H1 (cell line): ENCODE measurements at regions not wholly inside any gene's neighbourhood (a gene's known extent, or its start where the extent isn't known, plus 50 kb on each side); places are given as distances from the start of the nearest gene placed in this dataset.

Source experiments
- CTCF ChIA-PET: fragments of 300-600 bp; sonication (Branson Sonifier 250); formaldehyde crosslinking; loops from one replicate; lab custom pipeline; 2021; ENCODE audit not compliant: partially characterized antibody; lab: Charles Lee
- POLR2A ChIA-PET: fragments of 300-600 bp; sonication (Branson Sonifier 250); formaldehyde crosslinking; loops from one replicate; lab custom pipeline; 2021; ENCODE audit warnings: inconsistent platforms; ENCODE audit not compliant: partially characterized antibody; lab: Charles Lee
- DNase-seq, 2 experiments: peaks; one replicate each; pipeline versions ENCODE4 v3.0.0 to v3.0.0-alpha.2; 2010 to 2022; ENCODE audit warnings: low spot score in 2 of 2, low read depth in 1 of 2, mixed read lengths in 1 of 2
- FAIRE-seq: peaks from 2 replicates; lab custom pipeline; 2011; peaks lifted over from hg19 to GRCh38; lab: Jason Lieb, UNC
- H2AFZ ChIP-seq: 2 replicates; pipeline ENCODE4 v1.8.1; 2012; ENCODE audit warnings: low read length, inconsistent platforms
- H2AK5ac ChIP-seq: 2 replicates; pipeline ENCODE4 v1.6.1; 2013; ENCODE audit warnings: low read depth, low read length
- H2BK120ac ChIP-seq: replicated peaks from 2 replicates; pipeline ENCODE3; 2013; ENCODE audit warnings: low read depth, low read length, inconsistent platforms
- H2BK12ac ChIP-seq: 2 replicates; pipeline ENCODE4 v1.6.1; 2013; ENCODE audit warnings: low read depth, low read length
- H2BK15ac ChIP-seq: 2 replicates; pipeline ENCODE4 v1.6.1; 2013; ENCODE audit warnings: low read length
- H2BK20ac ChIP-seq: 2 replicates; pipeline ENCODE4 v1.6.1; 2013; ENCODE audit warnings: low read length
- H2BK5ac ChIP-seq: 2 replicates; pipeline ENCODE4 v1.6.1; 2013; ENCODE audit warnings: low read depth, low read length
- H3K14ac ChIP-seq: 2 replicates; pipeline ENCODE4 v1.6.1; 2013; ENCODE audit warnings: inconsistent platforms; ENCODE audit not compliant: insufficient read length
- H3K18ac ChIP-seq: 2 replicates; pipeline ENCODE4 v1.6.1; 2013; ENCODE audit warnings: low read length; ENCODE audit errors: extremely low read depth
- H3K23ac ChIP-seq: 2 replicates; pipeline ENCODE4 v1.6.1; 2013; ENCODE audit warnings: inconsistent platforms; ENCODE audit not compliant: insufficient read length
- H3K23me2 ChIP-seq: 2 replicates; pipeline ENCODE4 v1.6.1; 2013; ENCODE audit warnings: low read depth, low read length
- H3K27ac ChIP-seq: 2 replicates; pipeline ENCODE4 v1.6.1; 2011; ENCODE audit warnings: low read depth, low read length, inconsistent platforms
- H3K27me3 ChIP-seq, 4 experiments: replicated peaks in 1 of 4; 1 replicate in 1 of 4; 2 replicates in 3 of 4; pipeline versions ENCODE4 v1.6.1 to v1.8.1; 2011 to 2013; ENCODE audit warnings: low read length in 3 of 4, mild to moderate bottlenecking in 3 of 4, inconsistent platforms in 2 of 4, mixed read lengths in 2 of 4, moderate library complexity in 1 of 4; ENCODE audit not compliant: control insufficient read depth in 3 of 4, insufficient read depth in 3 of 4; ENCODE audit errors: extremely low read depth in 1 of 4
- H3K36me3 ChIP-seq, 4 experiments: 2 replicates each; pipeline versions ENCODE4 v1.6.1 to v1.8.1; 2011 to 2013; ENCODE audit warnings: mild to moderate bottlenecking in 4 of 4, low read length in 3 of 4, moderate library complexity in 2 of 4, control low read depth in 1 of 4, inconsistent platforms in 1 of 4; ENCODE audit not compliant: insufficient read depth in 4 of 4, control insufficient read depth in 2 of 4
- H3K4ac ChIP-seq: replicated peaks from 2 replicates; pipeline ENCODE3; 2013; ENCODE audit warnings: low read length, low read depth, mixed read lengths, inconsistent platforms; ENCODE audit not compliant: insufficient read length
- H3K4me1 ChIP-seq, 4 experiments: replicated peaks in 1 of 4; 1 replicate in 1 of 4; 2 replicates in 3 of 4; pipeline versions ENCODE4 v1.6.1 to v1.8.1; 2011 to 2013; ENCODE audit warnings: low read length in 3 of 4, inconsistent platforms in 2 of 4, mixed read lengths in 1 of 4; ENCODE audit not compliant: insufficient read depth in 4 of 4, control insufficient read depth in 3 of 4
- H3K4me2 ChIP-seq, 2 experiments: 2 replicates each; pipeline versions ENCODE4 v1.6.1 to v1.8.1; 2011 to 2013; ENCODE audit warnings: low read depth in 2 of 2, low read length in 2 of 2, control low read depth in 1 of 2, inconsistent platforms in 1 of 2, mild to moderate bottlenecking in 1 of 2; ENCODE audit not compliant: insufficient read depth in 1 of 2
- H3K4me3 ChIP-seq, 4 experiments: fragments of 200-600, 300-600 bp in 1 of 4; sonication (generic), shearing (Covaris generic), sonication (Bioruptor Twin) in 1 of 4; 2 replicates each; pipeline versions ENCODE4 v1.5.1 to v1.8.1; 2011 to 2016; ENCODE audit warnings: low read length in 4 of 4, low read depth in 3 of 4, control low read depth in 2 of 4, inconsistent platforms in 2 of 4, mild to moderate bottlenecking in 2 of 4, mixed read lengths in 1 of 4, moderate library complexity in 1 of 4; ENCODE audit not compliant: insufficient read depth in 2 of 4; ENCODE audit errors: extremely low read depth in 1 of 4
- H3K56ac ChIP-seq: replicated peaks from 2 replicates; pipeline ENCODE3; 2013; ENCODE audit warnings: low read depth, mild to moderate bottlenecking, mixed read lengths, low read length, inconsistent platforms; ENCODE audit not compliant: insufficient read length
- H3K79me1 ChIP-seq: 2 replicates; pipeline ENCODE4 v1.6.1; 2013; ENCODE audit warnings: low read depth, low read length, control low read depth
- H3K79me2 ChIP-seq, 2 experiments: 2 replicates each; pipeline versions ENCODE4 v1.6.1 to v1.8.1; 2012 to 2013; ENCODE audit warnings: low read length in 2 of 2, mild to moderate bottlenecking in 2 of 2, inconsistent platforms in 1 of 2; ENCODE audit not compliant: insufficient read depth in 2 of 2, control insufficient read depth in 1 of 2
- H3K9ac ChIP-seq, 4 experiments: replicated peaks in 1 of 4; 1 replicate in 1 of 4; 2 replicates in 3 of 4; pipeline versions ENCODE4 v1.6.1 to v1.8.1; 2011 to 2013; ENCODE audit warnings: low read depth in 3 of 4, low read length in 3 of 4, control low read depth in 2 of 4, mild to moderate bottlenecking in 2 of 4, moderate library complexity in 2 of 4, inconsistent platforms in 1 of 4; ENCODE audit errors: extremely low read depth in 1 of 4
- H3K9me3 ChIP-seq, 2 experiments: 2 replicates each; pipeline versions ENCODE4 v1.6.1 to v1.8.1; 2012 to 2013; ENCODE audit warnings: mild to moderate bottlenecking in 2 of 2, moderate library complexity in 2 of 2, control low read depth in 1 of 2, inconsistent platforms in 1 of 2, low read depth in 1 of 2, low read length in 1 of 2, mixed read lengths in 1 of 2; ENCODE audit not compliant: insufficient read depth in 2 of 2
- H4K20me1 ChIP-seq, 2 experiments: replicated peaks in 1 of 2; 2 replicates each; pipeline versions ENCODE3 to v1.8.1; 2011 to 2013; ENCODE audit warnings: inconsistent platforms in 2 of 2, low read length in 2 of 2, mild to moderate bottlenecking in 1 of 2; ENCODE audit not compliant: insufficient read depth in 2 of 2, control insufficient read depth in 1 of 2
- H4K5ac ChIP-seq: 2 replicates; pipeline ENCODE4 v1.6.1; 2013; ENCODE audit warnings: low read length, low read depth, mixed read lengths, inconsistent platforms; ENCODE audit not compliant: insufficient read length
- H4K8ac ChIP-seq: 2 replicates; pipeline ENCODE4 v1.8.0; 2013; ENCODE audit warnings: mild to moderate bottlenecking, moderate library complexity, low read length, inconsistent platforms; ENCODE audit not compliant: insufficient read depth; ENCODE audit errors: extremely low read depth
- H4K91ac ChIP-seq: replicated peaks from 2 replicates; pipeline ENCODE3; 2013; ENCODE audit warnings: low read length, mixed read lengths, inconsistent platforms; ENCODE audit not compliant: insufficient read length
- E2F6 ChIP-seq: IDR thresholded peaks from 2 replicates; pipeline ENCODE4 v1.6.1; 2012; ENCODE audit warnings: inconsistent platforms
- MAFK ChIP-seq: IDR thresholded peaks from 2 replicates; pipeline ENCODE4 v1.6.1; 2012; ENCODE audit warnings: low read depth, mild to moderate bottlenecking, improper control_type of control experiment, low read length
- RAD21 ChIP-seq, 2 experiments: IDR thresholded peaks in 1 of 2; conservative IDR thresholded peaks in 1 of 2; 2 replicates each; pipeline ENCODE4 v1.6.1; 2011; ENCODE audit warnings: low read depth in 2 of 2, low read length in 2 of 2, improper control_type of control experiment in 1 of 2, inconsistent platforms in 1 of 2, mild to moderate bottlenecking in 1 of 2, moderate library complexity in 1 of 2
- SIN3A ChIP-seq, 2 experiments: IDR thresholded peaks in 1 of 2; conservative IDR thresholded peaks in 1 of 2; 2 replicates each; pipeline ENCODE4 v1.6.1; 2011 to 2012; ENCODE audit warnings: low read length in 2 of 2, improper control_type of control experiment in 1 of 2, low read depth in 1 of 2, mild to moderate bottlenecking in 1 of 2
- SP2 ChIP-seq: IDR thresholded peaks from 2 replicates; pipeline ENCODE4 v1.6.1; 2012; ENCODE audit warnings: mild to moderate bottlenecking, low read length, inconsistent platforms
- SRF ChIP-seq: IDR thresholded peaks from 2 replicates; pipeline ENCODE4 v1.6.1; 2011; ENCODE audit warnings: mild to moderate bottlenecking, low read depth, low read length, moderate library complexity
- TEAD4 ChIP-seq: IDR thresholded peaks from 2 replicates; pipeline ENCODE4 v1.6.1; 2012; ENCODE audit warnings: low read depth, low read length, inconsistent platforms, mixed read lengths
- WGBS, 2 experiments: shearing (Covaris generic) in 1 of 2; methylation state at CpG; one replicate each; pipeline versions ENCODE4 v1.1.6 to v1.1.7; 2013 to 2015; ENCODE audit warnings: low lambda C conversion rate in 2 of 2, mixed read lengths in 2 of 2, inconsistent platforms in 1 of 2, low coverage in 1 of 2, missing lambda C conversion rate in 1 of 2; ENCODE audit not compliant: insufficient replicate concordance in 2 of 2, insufficient coverage in 1 of 2, insufficient read length in 1 of 2; ENCODE audit errors: extremely low coverage in 1 of 2, missing lambda C conversion rate in 1 of 2; 5-methylcytosine and 5-hydroxymethylcytosine counted together

GRCh38 chr6:27161115-27161514 lies 86.4 kb upstream of the PRSS16 start:
- Histone ChIP-seq H2BK12ac (peak overlapping the region; percentile 53; the same call in 1 of the 2 replicates), H3K27ac (0 out of 2 replicates have a peak overlapping the region, but pooled peaks have one; percentile 5), H3K18ac (no peak overlapping the region), H2AFZ (no peak overlapping the region), H3K79me2 (no peaks in the 10 kb centered on the region), H4K8ac (no peak overlapping the region), H2BK120ac (no peak overlapping the region), H3K4me2 (peak overlapping the region; percentile 44 to 50; a peak in 3 of 4 replicates), H3K79me1 (no peaks in the 10 kb centered on the region), H3K27me3 (no peaks in the 10 kb centered on the region), H4K20me1 (no peaks in the 10 kb centered on the region), H2BK5ac (peak overlapping the region; percentile 66; the same call in 1 of the 2 replicates), H2AK5ac (0 out of 2 replicates have a peak overlapping the region, but pooled peaks have one; percentile 77), H3K14ac (no peak overlapping the region), H4K5ac (no peak overlapping the region), H3K36me3 (no peaks in the 10 kb centered on the region), H2BK15ac (0 out of 2 replicates have a peak overlapping the region, but pooled peaks have one; percentile 20), H3K4ac (no peak overlapping the region), H4K91ac (no peak overlapping the region), H3K9ac (no peak overlapping the region), H3K56ac (no peak overlapping the region), H3K23me2 (peaks cover 9% of the 10 kb centered on the region; the same call in 1 of the 2 replicates), H3K9me3 (no peaks in the 10 kb centered on the region), H3K4me3 (peak overlapping the region in 1 of 4 experiments; percentile 40; a peak in 1 of 8 replicates), H2BK20ac (0 out of 2 replicates have a peak overlapping the region, but pooled peaks have one; percentile 2), H3K23ac (no peak overlapping the region), H3K4me1 (peaks cover 2 to 11% (median 7%) of the 10 kb centered on the region in 4 experiments; a peak in 5 of 7 replicates)
- FAIRE-seq: no peak
- ChIA-PET POLR2A (interaction anchor here (1.0 to 5.4 kb wide), 4 partner anchors 14 to 647 kb away, joined by 3 to 26 read pairs (median 6); a partner anchor contains a TSS), CTCF (interaction anchor here (0.6 to 3.4 kb wide), 21 partner anchors 10 to 627 kb away, joined by 3 to 11 read pairs (median 3); a partner anchor contains a TSS)
- 64% methylated on average over 1 of the region's 1 CpG; no CpG with 5 or more reads in 1 of the 2 experiments for WGBS, 2 experiments
- TF ChIP-seq RAD21 (IDR thresholded peaks at IDR 0.05 in 1 of 2, conservative IDR thresholded peaks at IDR 0.05 in 1 of 2; ENCODE audit: low read depth in 2 of 2, low read length in 2 of 2): no peak
- peak; percentile 13; the same call in 1 of the 2 replicates for TF ChIP-seq MAFK
- no peak for TF ChIP-seq E2F6
- no peak for TF ChIP-seq SP2
- TF ChIP-seq SRF: no peak
- TF ChIP-seq SIN3A (conservative IDR thresholded peaks at IDR 0.05 in 1 of 2, IDR thresholded peaks at IDR 0.05 in 1 of 2; ENCODE audit: low read depth in 1 of 2, low read length in 2 of 2): no peak
- TF ChIP-seq TEAD4: peak; percentile 11; the same call in 1 of the 2 replicates
- no peak for DNase-seq
